ENCODE measurements at regions not wholly inside any gene's neighbourhood (a gene's known extent, or its start where the extent isn't known, plus 50 kb on each side); places are given as distances from the start of the nearest gene placed in this dataset.

DNA sequence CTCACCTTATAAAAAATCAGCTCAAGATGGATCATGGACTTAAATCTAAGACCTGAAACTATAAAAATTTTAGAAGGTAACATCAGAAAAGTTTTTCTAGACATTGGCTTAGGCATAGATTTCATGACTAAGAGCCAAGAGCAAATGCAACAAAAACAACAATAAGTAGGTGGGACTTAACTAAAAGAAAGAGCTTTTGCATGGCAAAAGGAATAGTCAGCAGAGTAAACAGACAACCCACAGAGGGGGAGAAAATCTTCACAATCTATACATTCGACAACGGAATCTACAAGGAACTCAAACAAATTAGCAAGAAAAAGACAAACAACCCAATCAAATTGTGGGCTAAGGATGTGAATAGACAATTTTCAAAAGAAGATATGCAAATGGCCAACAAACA is 368.4 kb upstream of the KIF2B start:
- no peak for DNase-seq (ENCODE audit: extremely low spot score in 2 of 2)
- no peak overlapping the region for H3K27ac ChIP-seq
- no peak overlapping the region for H3K4me3 ChIP-seq
- intact Hi-C loops (cut with DNase I): loop anchor here (10.0 kb wide), 1 partner anchor 50 kb away; no protein-coding TSS in a partner anchor
- H3K9me3 ChIP-seq: peaks cover under 1% of the 10 kb centered on the region
- no peaks in the 10 kb centered on the region for H3K4me1 ChIP-seq
- H3K27me3 ChIP-seq: no peaks in the 10 kb centered on the region
- TF ChIP-seq POLR2AphosphoS5 (IDR thresholded peaks at IDR 0.05; ENCODE audit: insufficient read depth in 1 of 2, low read depth in 1 of 2) (no peak), POLR2A (IDR thresholded peaks at IDR 0.05) (no peak)
- TF ChIP-seq, protein P1, sequence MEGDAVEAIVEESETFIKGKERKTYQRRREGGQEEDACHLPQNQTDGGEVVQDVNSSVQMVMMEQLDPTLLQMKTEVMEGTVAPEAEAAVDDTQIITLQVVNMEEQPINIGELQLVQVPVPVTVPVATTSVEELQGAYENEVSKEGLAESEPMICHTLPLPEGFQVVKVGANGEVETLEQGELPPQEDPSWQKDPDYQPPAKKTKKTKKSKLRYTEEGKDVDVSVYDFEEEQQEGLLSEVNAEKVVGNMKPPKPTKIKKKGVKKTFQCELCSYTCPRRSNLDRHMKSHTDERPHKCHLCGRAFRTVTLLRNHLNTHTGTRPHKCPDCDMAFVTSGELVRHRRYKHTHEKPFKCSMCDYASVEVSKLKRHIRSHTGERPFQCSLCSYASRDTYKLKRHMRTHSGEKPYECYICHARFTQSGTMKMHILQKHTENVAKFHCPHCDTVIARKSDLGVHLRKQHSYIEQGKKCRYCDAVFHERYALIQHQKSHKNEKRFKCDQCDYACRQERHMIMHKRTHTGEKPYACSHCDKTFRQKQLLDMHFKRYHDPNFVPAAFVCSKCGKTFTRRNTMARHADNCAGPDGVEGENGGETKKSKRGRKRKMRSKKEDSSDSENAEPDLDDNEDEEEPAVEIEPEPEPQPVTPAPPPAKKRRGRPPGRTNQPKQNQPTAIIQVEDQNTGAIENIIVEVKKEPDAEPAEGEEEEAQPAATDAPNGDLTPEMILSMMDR (IDR thresholded peaks at IDR 0.05): no peak
- H3K36me3 ChIP-seq: no peaks in the 10 kb centered on the region

DNA sequence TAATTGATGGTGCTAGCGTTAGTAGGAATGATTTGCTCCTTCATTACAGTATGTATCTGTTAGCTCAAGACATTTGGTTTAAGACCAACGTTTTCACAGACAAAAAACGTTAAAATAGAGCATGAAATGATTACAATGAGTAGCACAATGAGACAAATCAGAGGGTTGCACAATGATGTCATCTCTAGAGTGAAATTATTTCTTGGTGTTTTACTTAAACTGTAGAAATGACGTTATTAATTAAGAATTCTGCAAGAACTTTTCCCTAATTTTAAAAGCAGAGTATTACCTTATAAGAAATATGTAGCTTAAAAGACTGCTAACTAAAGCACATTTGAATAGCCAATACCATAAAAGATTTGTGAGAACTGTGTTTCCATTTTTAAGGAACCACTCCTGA is 373.4 kb upstream of the KIF2B start:
- no peaks in the 10 kb centered on the region for H3K4me1 ChIP-seq
- intact Hi-C loops (cut with DNase I): no loop called here
- H3K36me3 ChIP-seq: no peaks in the 10 kb centered on the region
- H3K27ac ChIP-seq: no peak overlapping the region
- DNase-seq (ENCODE audit: extremely low spot score in 2 of 2): no peak
- no peak overlapping the region for H3K4me3 ChIP-seq
- no peaks in the 10 kb centered on the region for H3K27me3 ChIP-seq
- no peaks in the 10 kb centered on the region for H3K9me3 ChIP-seq
- no peak for TF ChIP-seq POLR2A (IDR thresholded peaks at IDR 0.05)
- TF ChIP-seq, protein P1 (IDR thresholded peaks at IDR 0.05): no peak
- TF ChIP-seq POLR2AphosphoS5 (IDR thresholded peaks at IDR 0.05; ENCODE audit: insufficient read depth in 1 of 2, low read depth in 1 of 2): no peak

DNA sequence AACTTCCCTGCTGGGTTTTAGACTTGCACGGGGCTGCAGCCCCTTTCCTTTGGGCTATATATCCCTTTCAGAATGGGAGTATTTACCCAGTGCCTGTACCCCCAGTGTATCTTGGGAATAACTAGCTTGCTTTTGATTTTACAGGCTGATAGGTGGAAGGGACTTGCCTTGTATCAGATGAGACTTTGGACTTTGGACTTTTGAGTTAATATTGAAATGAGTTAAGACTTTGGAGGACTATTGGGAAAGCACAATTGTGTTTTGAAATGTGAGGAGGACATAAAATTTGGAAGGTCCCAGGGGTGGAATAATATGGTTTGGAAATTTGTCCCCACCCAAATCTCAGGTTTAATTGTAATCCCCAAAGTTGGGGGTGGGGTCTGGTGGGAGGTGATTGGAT is 393.8 kb upstream of the KIF2B start:
- intact Hi-C loops (cut with DNase I): no loop called here
- H3K27ac ChIP-seq: no peak overlapping the region

DNA sequence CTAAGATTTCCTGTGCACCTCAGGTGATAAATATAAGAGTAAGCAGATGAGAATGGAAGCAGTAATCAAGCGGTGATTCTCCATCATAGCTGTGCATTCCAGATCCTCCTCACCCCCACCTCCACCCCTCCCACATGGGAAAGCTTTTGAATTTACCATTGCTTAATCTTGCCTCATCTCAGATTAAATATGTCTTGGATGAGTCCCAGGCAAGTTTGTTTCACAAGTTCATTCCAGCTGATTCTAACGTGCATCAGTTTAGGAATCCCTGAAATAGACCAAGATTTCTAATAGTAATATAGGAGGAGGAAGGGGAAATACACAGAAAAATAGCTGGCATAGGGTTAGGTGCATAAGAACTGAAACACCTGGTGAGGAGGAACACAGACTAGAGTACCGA is 396.2 kb upstream of the KIF2B start:
- DNase-seq (ENCODE audit: extremely low spot score in 2 of 2): no peak
- TF ChIP-seq POLR2AphosphoS5 (IDR thresholded peaks at IDR 0.05; ENCODE audit: insufficient read depth in 1 of 2, low read depth in 1 of 2): no peak
- TF ChIP-seq, protein P1 (IDR thresholded peaks at IDR 0.05): no peak
- TF ChIP-seq POLR2A (IDR thresholded peaks at IDR 0.05): no peak

More for the DNA sequence above, 393.8 kb upstream of the KIF2B start:
- no peaks in the 10 kb centered on the region for H3K27me3 ChIP-seq
- no peaks in the 10 kb centered on the region for H3K36me3 ChIP-seq
- H3K4me1 ChIP-seq: no peaks in the 10 kb centered on the region
- no peak overlapping the region for H3K4me3 ChIP-seq
- TF ChIP-seq, protein P1 (IDR thresholded peaks at IDR 0.05): no peak
- TF ChIP-seq POLR2AphosphoS5 (IDR thresholded peaks at IDR 0.05; ENCODE audit: insufficient read depth in 1 of 2, low read depth in 1 of 2) (no peak), POLR2A (IDR thresholded peaks at IDR 0.05) (no peak)
- DNase-seq (ENCODE audit: extremely low spot score in 2 of 2): no peak
- H3K9me3 ChIP-seq: no peaks in the 10 kb centered on the region

DNA sequence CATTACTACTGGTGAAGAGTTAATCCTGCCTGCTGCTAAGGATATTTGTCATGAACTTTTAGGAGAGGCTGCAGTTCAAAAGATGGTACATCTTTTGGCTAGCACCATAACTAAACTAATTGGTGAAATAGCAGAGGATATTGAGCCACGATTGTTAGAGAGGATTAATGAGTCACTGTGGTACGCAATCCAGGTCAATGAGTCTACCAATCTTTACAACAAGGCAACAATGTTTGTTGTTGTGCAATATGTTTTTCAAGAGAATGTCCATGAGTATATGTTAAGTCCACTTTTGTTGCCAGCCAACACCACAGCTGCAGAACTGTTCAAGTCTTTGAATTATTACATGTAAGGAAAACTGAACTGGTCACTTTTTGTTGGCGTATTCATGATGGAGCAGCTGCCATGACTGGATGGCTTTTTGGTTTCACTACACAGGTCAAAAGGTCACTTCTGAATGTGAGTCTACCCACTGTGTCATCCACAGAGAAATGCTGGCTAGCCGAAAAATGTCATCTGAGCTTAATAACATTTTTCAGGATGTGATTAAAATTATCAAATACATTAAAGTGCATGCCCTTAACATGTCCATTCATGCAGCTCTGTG is 402.6 kb upstream of the KIF2B start:
- no peaks in the 10 kb centered on the region for H3K4me1 ChIP-seq
- H3K9me3 ChIP-seq: no peaks in the 10 kb centered on the region
- H3K27me3 ChIP-seq: no peaks in the 10 kb centered on the region
- intact Hi-C loops (cut with DNase I): no loop called here
- H3K36me3 ChIP-seq: no peaks in the 10 kb centered on the region
- H3K4me3 ChIP-seq: no peak overlapping the region
- DNase-seq (ENCODE audit: extremely low spot score in 2 of 2): no peak
- TF ChIP-seq POLR2A (IDR thresholded peaks at IDR 0.05): no peak
- no peak for TF ChIP-seq POLR2AphosphoS5 (IDR thresholded peaks at IDR 0.05; ENCODE audit: insufficient read depth in 1 of 2, low read depth in 1 of 2)
- TF ChIP-seq, protein P1 (IDR thresholded peaks at IDR 0.05): no peak
- H3K27ac ChIP-seq: no peak overlapping the region

More for the DNA sequence above, 396.2 kb upstream of the KIF2B start:
- Histone ChIP-seq H3K27me3 (no peaks in the 10 kb centered on the region), H3K27ac (no peak overlapping the region), H3K4me3 (no peak overlapping the region), H3K36me3 (no peaks in the 10 kb centered on the region), H3K9me3 (no peaks in the 10 kb centered on the region), H3K4me1 (no peaks in the 10 kb centered on the region)
- intact Hi-C loops (cut with DNase I): no loop called here

Data from vagina (tissue), 2 donors.